ENCODE measurements at regions not wholly inside any gene's neighbourhood (a gene's known extent, or its start where the extent isn't known, plus 50 kb on each side); places are given as distances from the start of the nearest gene placed in this dataset.
A peak's percentile ranks its signal among the peaks of the same experiment; 100 is the strongest.

- no peak for DNase-seq (ENCODE audit: extremely low read depth, low read depth, low spot score)
Observed at GRCh38 chr2:57891086-57891712, 155.4 kb upstream of the VRK2 start.

GRCh38 chr2:57892920-57893319 lies 153.7 kb upstream of the VRK2 start:
- DNase-seq (ENCODE audit: extremely low read depth, low read depth, low spot score), result no peak

GRCh38 chr2:57893347-57893746 lies 153.3 kb upstream of the VRK2 start:
- no peak for DNase-seq (ENCODE audit: extremely low read depth, low read depth, low spot score)

DNA sequence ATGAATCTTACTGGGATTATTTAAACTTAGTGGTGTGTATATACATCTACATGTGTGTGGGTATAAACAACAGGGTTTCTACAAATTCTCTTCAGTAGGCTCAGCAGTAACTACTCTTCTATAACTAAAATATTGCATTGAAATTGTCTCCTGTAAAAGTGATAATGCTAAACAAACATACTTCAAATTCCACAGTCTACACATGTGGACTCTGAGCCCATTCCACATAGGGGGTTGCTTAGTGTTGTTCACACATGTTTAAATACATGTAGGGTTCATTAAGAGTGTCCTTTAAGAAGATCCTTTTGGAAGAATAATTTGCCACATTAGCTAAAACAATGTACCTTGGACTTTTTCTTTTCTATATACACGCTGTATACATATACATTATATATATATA lies 152.8 kb upstream of the VRK2 start:
- no peak for DNase-seq (ENCODE audit: extremely low read depth, low read depth, low spot score)

GRCh38 chr2:57894381-57894780 lies 152.2 kb upstream of the VRK2 start:
- no peak for DNase-seq (ENCODE audit: extremely low read depth, low read depth, low spot score)

GRCh38 chr2:57897920-57898319 lies 148.7 kb upstream of the VRK2 start:
- DNase-seq (ENCODE audit: extremely low read depth, low read depth, low spot score), result no peak

DNA sequence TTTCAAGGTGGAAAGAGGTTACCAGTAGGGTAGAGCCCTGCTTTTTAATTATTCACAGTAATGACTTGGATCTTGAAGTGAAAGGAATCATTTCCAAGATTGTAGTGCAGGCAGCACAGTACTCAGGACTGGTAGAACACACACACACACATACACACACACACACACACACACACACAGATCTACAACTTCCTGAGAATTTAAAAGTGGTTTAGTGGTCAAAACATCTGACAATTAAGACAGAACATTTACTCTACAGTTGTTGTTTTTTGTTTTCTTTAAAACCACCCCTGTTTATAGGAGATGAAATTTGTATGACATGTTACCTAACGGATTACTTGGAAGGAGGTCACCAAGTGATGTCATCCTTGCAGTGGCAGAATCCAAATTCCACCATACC lies 146.7 kb upstream of the VRK2 start:
- DNase-seq (ENCODE audit: extremely low read depth, low read depth, low spot score), result no peak

GRCh38 chr2:57902578-57902977 lies 144.0 kb upstream of the VRK2 start:
- no peak for DNase-seq (ENCODE audit: extremely low read depth, low read depth, low spot score)

DNA sequence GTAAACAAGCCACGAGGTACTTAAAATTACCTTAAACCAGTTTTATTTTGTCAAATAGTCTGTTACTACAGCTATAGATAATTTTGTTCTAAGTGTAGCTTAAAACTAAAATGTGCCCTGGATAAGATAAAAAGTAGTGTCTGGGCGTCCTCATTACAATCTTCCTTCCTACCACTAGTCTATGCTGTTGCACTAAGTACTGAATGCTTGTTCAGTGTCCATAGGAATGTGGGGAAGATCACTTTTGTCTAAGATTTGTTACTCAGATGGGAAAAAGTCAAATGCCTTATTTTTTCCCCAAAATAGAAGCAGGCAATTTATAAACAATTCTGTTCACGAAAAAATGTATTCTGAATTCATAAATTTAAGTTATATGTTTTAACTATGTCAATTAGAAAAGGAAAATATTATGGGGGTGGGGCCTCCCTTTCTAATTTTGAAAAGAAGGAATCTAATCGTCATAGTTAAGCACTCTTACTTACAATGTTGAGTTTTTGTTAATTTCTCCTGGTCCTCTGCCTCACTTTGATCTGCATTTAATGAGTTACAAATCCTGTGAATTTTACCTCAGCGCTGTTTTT lies 140.4 kb upstream of the VRK2 start:
- DNase-seq (ENCODE audit: extremely low read depth, low read depth, low spot score), result peak; percentile 31

DNA sequence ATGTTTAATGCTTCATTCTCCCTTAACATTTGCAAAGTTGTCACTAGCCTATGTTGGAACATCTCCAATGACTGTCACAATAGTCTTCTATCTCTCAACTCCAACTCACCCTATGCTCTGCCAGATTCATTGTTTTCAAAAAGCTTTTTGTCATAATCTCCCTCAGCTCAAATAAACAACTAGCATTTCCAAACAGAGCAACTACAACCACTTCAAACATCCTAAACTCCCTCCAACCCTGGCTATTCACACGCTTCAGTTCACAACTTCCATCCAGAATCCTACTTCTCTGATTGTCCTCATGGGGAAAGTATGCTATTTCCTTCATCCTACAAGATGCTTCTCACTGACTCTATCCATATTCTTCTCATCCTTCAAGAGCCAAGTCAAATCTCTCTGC lies 139.2 kb upstream of the VRK2 start:
- no peak for DNase-seq (ENCODE audit: extremely low read depth, low read depth, low spot score)

DNA sequence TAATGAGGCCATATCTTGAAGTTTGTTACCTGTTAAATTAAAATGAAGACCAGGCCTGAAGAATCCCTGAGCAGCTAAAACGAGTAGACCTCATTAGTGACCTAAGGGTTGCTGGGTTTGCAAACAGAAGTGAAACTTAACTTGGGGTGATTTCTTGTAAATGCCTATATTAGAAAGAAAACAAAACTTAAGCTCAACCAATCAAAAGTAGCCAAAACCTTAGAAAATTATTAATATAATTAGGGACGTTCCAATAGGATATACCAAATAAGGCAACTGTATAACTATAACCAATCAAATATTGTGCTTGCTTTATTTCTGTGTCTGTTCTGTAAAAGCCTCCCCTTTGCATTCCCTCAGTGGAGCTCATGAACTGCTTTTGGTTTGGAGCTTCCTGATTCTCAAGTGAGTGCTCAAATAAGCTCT lies 137.9 kb upstream of the VRK2 start:
- no peak for DNase-seq (ENCODE audit: extremely low read depth, low read depth, low spot score)

DNA sequence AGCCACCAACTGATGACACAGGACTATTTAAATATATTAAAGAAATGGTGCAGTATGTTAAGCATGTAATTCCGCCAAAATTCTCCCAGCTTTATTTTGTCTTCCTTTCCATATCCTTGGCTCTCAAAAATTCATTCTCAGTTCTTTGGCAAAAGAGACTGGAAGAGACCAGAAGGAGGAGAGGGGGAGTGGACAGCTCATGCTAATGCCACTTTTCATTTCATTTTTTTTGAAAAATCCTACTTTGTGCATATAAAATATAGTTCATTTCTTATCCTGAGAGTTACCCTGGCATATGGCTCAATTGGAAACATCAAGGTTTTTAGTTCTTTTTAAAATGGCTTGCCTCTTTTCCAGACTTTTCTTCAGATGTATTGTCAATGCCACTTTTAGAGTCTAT lies 128.5 kb upstream of the VRK2 start:
- no peak for DNase-seq (ENCODE audit: extremely low read depth, low read depth, low spot score)

DNA sequence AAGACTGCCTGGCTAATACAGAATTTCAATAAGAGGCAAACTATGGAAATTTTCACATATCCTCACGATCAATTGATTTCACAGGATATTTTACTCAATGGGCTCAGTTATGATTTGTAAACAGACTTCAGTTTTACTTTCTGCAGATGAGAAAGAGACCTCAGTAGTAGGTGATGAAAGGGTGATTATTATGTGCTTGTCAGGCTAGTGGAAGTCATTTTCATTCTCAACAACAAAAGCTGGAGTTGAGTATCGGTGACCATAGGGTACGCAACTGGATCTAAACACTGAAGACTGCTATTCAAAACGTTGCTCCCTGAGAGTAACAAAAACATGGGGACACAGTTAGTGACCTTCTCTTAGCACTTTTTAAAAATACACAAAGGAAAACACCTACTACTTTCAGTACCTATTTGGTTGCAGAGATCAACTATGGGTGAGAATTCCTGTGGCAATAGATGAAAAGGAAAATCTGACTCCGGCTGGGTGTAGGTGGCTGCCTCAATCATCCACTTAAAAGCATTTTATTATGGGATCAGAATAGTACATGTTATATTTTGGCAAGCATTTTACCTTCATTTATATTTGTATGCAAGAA lies 126.2 kb upstream of the VRK2 start:
- DNase-seq (ENCODE audit: extremely low read depth, low read depth, low spot score), result no peak

- DNase-seq (ENCODE audit: extremely low read depth, low read depth, low spot score), result no peak
Observed at GRCh38 chr2:57934659-57935058, 111.9 kb upstream of the VRK2 start.

DNA sequence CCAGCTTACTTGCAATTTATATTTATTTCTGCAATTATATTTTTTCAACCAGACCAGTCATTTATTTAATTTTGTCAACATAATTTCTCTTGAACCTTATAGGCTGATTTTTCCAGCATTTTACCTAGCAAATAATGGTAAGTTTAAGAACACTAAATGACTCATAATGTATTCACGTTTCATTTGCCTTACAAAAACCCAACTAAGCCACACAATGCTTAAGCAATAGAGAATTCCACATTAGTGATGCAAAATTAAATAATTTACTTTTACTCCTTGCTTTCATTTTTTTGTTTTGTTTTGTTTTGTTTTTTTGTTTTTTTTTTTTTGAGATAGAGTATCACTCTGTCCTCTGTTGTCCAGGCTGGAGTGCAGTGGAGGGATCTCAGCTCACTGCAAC lies 110.4 kb upstream of the VRK2 start:
- DNase-seq (ENCODE audit: extremely low read depth, low read depth, low spot score), result no peak

- DNase-seq (ENCODE audit: extremely low read depth, low read depth, low spot score), result no peak
Observed at GRCh38 chr2:57937456-57937855, 109.2 kb upstream of the VRK2 start.

DNA sequence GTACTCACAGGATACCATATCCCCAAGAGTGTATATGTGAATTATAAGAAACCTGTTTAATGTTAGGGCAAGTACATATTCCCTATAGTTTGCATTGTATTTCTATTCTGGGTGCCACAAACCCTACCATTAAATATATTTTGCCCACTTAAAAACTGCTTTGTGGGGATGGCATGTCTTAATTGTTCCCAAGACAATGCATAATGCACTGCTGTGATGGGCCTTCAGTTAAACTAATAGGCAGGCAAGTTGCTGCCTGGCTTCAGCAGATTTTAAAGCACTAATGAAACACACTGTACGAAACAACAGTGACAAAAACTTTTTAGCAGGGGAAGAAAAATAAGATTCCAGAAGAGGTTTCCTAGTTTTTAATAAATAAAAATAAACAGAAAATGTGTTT lies 104.8 kb upstream of the VRK2 start:
- no peak for DNase-seq (ENCODE audit: extremely low read depth, low read depth, low spot score)

DNA sequence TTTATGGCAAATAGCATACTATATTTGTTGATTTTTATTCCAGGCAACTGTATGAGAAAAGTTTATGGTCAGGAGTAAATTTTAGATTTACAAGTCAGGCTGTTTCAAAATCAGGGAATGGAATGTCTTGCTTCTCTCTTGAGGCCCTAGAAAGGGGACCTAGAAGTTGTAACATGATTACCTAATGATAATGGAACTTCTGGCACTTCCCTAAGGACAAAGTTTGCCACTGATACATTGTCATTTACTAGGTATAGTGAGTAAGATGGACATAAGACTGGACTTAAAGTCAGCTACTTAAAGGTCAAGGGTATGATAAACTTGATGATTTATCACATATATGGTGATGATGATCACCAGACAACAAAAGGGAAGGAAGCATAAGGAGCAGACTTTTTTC lies 103.3 kb upstream of the VRK2 start:
- no peak for DNase-seq (ENCODE audit: extremely low read depth, low read depth, low spot score)

DNA sequence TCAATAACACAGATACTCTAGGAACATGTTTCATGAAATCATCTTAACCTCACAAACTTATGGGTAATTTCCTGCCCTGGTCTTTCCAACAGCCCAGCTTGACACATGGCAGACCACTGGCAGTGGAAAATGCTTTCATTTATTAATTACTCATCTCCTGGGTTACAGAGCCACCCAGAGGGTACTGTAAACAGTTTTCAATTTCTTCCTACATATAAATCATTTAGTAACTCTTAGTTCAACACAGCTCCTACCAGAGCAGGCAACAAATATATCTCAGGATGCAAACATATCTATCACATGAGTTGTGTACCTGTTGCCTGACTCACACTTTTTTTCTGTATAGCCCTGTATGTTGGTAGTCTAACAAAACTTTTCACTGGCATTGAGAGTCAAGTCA lies 99.2 kb upstream of the VRK2 start:
- DNase-seq (ENCODE audit: extremely low read depth, low read depth, low spot score), result no peak

DNA sequence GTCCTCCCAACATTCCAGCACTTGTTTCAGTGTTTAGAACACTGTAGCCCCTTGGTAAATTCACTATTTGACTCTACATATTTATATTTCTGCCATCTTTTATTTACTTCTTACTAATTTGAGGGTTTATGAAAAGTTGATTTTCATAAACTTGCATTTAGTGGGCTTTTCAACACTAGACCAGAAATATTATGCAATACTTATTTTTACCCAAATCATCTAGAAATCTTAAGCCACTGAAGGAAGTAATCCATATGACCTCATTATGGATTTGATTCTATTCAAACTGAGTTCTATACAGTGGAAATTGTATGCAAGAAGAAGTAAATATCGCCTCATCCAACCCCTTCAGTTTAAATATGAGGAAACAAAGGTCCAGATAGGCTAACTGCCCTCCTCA lies 92.6 kb upstream of the VRK2 start:
- DNase-seq (ENCODE audit: extremely low read depth, low read depth, low spot score), result no peak

GRCh38 chr2:57957238-57957637 lies 89.4 kb upstream of the VRK2 start:
- DNase-seq (ENCODE audit: extremely low read depth, low read depth, low spot score), result no peak

GRCh38 chr2:57959390-57959789 lies 87.2 kb upstream of the VRK2 start:
- no peak for DNase-seq (ENCODE audit: extremely low read depth, low read depth, low spot score)

DNA sequence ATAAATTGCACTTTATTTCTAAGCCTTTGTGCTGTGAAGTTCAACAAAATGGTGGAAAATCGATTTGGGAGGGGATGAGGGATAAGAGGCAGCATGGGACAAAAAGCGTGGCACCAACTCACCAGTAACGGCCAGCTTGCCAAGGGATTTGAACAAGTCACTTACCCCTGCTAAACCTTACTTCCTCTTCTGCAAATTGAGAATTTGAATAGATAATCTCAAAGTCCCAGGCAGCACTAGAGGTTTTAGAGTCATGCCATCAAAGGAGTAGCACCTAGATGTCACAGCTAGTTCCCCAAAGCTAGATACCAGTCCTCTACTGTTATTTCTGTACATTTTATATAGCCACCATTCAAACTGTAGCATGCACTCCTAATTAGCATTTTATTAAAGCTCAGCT lies 83.7 kb upstream of the VRK2 start:
- DNase-seq (ENCODE audit: extremely low read depth, low read depth, low spot score), result no peak
